ENCODE measurements at regions not wholly inside any gene's neighbourhood (a gene's known extent, or its start where the extent isn't known, plus 50 kb on each side); places are given as distances from the start of the nearest gene placed in this dataset.

- Histone ChIP-seq H3K27me3 (ENCODE audit: control insufficient read depth, insufficient read depth, low read length) (no peaks in the 10 kb centered on the region), H3K27ac (ENCODE audit: insufficient read depth, low read length) (no peak overlapping the region), H3K4me3 (replicated peaks in 1 of 4; ENCODE audit: control extremely low read depth in 1 of 4, insufficient read depth in 1 of 4, low read depth in 3 of 4, low read length in 4 of 4) (no peak overlapping the region), H3K9ac (ENCODE audit: insufficient read depth, low read length) (no peak overlapping the region), H3K4me2 (ENCODE audit: extremely low read depth, insufficient read depth, low read length) (no peak overlapping the region), H4K20me1 (ENCODE audit: control insufficient read depth, extremely low read depth, insufficient read depth, low read length) (no peaks in the 10 kb centered on the region), H3K79me2 (ENCODE audit: control insufficient read depth, insufficient read depth, low read length) (no peaks in the 10 kb centered on the region), H3K9me3 (ENCODE audit: control insufficient read depth, insufficient read depth, low read depth, low read length) (no peaks in the 10 kb centered on the region), H2AFZ (ENCODE audit: low read length) (no peak overlapping the region), H3K4me1 (ENCODE audit: control insufficient read depth, extremely low read depth, insufficient read depth, low read length) (no peaks in the 10 kb centered on the region), H3K36me3 (ENCODE audit: control insufficient read depth, insufficient read depth, low read length) (no peaks in the 10 kb centered on the region)
- DNase-seq (ENCODE audit: low read depth in 2 of 2), result peak; percentile 10 to 85
- TF ChIP-seq EZH2 (IDR thresholded peaks at IDR 0.05; ENCODE audit: low read length, missing control alignments) (no peak), CTCF (conservative IDR thresholded peaks at IDR 0.05 in 1 of 2, IDR thresholded peaks at IDR 0.05 in 1 of 2; ENCODE audit: low read depth in 1 of 2, low read length in 2 of 2) (no peak)
Observed at GRCh38 chr18:73975266-73975665, 172.4 kb downstream of the FBXO15 start.

GRCh38 chr18:73973972-73974371 is 173.7 kb downstream of the FBXO15 start:
- no peak for TF ChIP-seq CTCF (conservative IDR thresholded peaks at IDR 0.05 in 1 of 2, IDR thresholded peaks at IDR 0.05 in 1 of 2; ENCODE audit: low read depth in 1 of 2, low read length in 2 of 2)
- TF ChIP-seq EZH2 (IDR thresholded peaks at IDR 0.05; ENCODE audit: low read length, missing control alignments), result no peak
- Histone ChIP-seq H2AFZ (ENCODE audit: low read length) (no peak overlapping the region), H3K27me3 (ENCODE audit: control insufficient read depth, insufficient read depth, low read length) (no peaks in the 10 kb centered on the region), H3K9me3 (ENCODE audit: control insufficient read depth, insufficient read depth, low read depth, low read length) (no peaks in the 10 kb centered on the region), H3K9ac (ENCODE audit: insufficient read depth, low read length) (no peak overlapping the region), H3K4me1 (ENCODE audit: control insufficient read depth, extremely low read depth, insufficient read depth, low read length) (no peaks in the 10 kb centered on the region), H3K4me3 (replicated peaks in 1 of 4; ENCODE audit: control extremely low read depth in 1 of 4, insufficient read depth in 1 of 4, low read depth in 3 of 4, low read length in 4 of 4) (no peak overlapping the region), H3K27ac (ENCODE audit: insufficient read depth, low read length) (no peak overlapping the region), H3K36me3 (ENCODE audit: control insufficient read depth, insufficient read depth, low read length) (no peaks in the 10 kb centered on the region), H3K4me2 (ENCODE audit: extremely low read depth, insufficient read depth, low read length) (no peak overlapping the region), H4K20me1 (ENCODE audit: control insufficient read depth, extremely low read depth, insufficient read depth, low read length) (no peaks in the 10 kb centered on the region), H3K79me2 (ENCODE audit: control insufficient read depth, insufficient read depth, low read length) (no peaks in the 10 kb centered on the region)
- no peak for DNase-seq (ENCODE audit: low read depth in 2 of 2)

- TF ChIP-seq EZH2 (IDR thresholded peaks at IDR 0.05; ENCODE audit: low read length, missing control alignments), result no peak
- no peak for TF ChIP-seq CTCF (conservative IDR thresholded peaks at IDR 0.05 in 1 of 2, IDR thresholded peaks at IDR 0.05 in 1 of 2; ENCODE audit: low read depth in 1 of 2, low read length in 2 of 2)
- no peaks in the 10 kb centered on the region for H3K9me3 ChIP-seq (ENCODE audit: control insufficient read depth, insufficient read depth, low read depth, low read length)
- DNase-seq (ENCODE audit: low read depth in 2 of 2), result no peak
Observed at GRCh38 chr18:73966954-73967353, 180.7 kb downstream of the FBXO15 start.

More at GRCh38 chr18:73966954-73967353, 180.7 kb downstream of the FBXO15 start:
- Histone ChIP-seq H2AFZ (ENCODE audit: low read length) (no peak overlapping the region), H3K27me3 (ENCODE audit: control insufficient read depth, insufficient read depth, low read length) (no peaks in the 10 kb centered on the region), H4K20me1 (ENCODE audit: control insufficient read depth, extremely low read depth, insufficient read depth, low read length) (no peaks in the 10 kb centered on the region), H3K36me3 (ENCODE audit: control insufficient read depth, insufficient read depth, low read length) (no peaks in the 10 kb centered on the region), H3K27ac (ENCODE audit: insufficient read depth, low read length) (no peak overlapping the region), H3K4me1 (ENCODE audit: control insufficient read depth, extremely low read depth, insufficient read depth, low read length) (peaks cover 3% of the 10 kb centered on the region), H3K4me3 (replicated peaks in 1 of 4; ENCODE audit: control extremely low read depth in 1 of 4, insufficient read depth in 1 of 4, low read depth in 3 of 4, low read length in 4 of 4) (no peak overlapping the region), H3K79me2 (ENCODE audit: control insufficient read depth, insufficient read depth, low read length) (no peaks in the 10 kb centered on the region), H3K4me2 (ENCODE audit: extremely low read depth, insufficient read depth, low read length) (no peak overlapping the region), H3K9ac (ENCODE audit: insufficient read depth, low read length) (no peak overlapping the region)

Measured in fibroblast of lung (primary cell).